ENCODE measurements at regions not wholly inside any gene's neighbourhood (a gene's known extent, or its start where the extent isn't known, plus 50 kb on each side); places are given as distances from the start of the nearest gene placed in this dataset.

DNA sequence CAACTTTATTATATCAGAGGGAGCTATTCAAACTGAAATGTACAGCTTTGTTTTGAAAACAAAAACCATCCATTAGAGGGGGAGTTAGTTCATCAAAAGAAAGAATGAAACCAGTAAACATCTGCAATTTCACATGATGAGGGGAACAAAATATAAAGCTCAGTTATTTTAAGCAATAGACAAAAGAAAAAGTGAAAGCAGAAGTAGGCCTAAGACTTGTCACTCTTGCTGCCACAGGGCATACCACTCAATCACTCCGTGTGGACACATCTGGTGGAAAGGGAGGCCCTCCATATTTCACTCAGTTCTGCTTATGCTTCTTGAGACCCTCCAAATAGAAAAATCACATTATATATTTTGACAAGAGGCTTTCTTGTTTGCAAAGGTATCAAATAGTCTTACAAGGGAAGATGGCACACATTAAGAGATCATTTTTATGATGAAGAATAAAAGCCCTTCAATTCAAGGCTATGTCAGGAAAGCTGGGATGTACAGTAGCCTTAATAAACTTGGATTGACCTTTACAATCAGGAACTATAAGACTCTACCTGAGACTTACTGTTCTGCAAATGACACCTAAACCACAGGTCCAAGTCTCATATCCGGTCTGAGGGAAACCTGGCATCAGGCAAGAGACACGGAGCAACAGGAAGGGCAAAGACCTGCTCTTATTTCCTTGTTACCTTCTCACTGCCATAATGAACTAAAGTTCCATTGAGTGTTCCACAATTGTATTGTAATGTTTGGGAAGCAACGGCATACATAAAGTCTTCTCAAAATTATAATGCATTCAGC lies 222.5 kb upstream of the GRIP1 start:
- TF ChIP-seq, protein P1, sequence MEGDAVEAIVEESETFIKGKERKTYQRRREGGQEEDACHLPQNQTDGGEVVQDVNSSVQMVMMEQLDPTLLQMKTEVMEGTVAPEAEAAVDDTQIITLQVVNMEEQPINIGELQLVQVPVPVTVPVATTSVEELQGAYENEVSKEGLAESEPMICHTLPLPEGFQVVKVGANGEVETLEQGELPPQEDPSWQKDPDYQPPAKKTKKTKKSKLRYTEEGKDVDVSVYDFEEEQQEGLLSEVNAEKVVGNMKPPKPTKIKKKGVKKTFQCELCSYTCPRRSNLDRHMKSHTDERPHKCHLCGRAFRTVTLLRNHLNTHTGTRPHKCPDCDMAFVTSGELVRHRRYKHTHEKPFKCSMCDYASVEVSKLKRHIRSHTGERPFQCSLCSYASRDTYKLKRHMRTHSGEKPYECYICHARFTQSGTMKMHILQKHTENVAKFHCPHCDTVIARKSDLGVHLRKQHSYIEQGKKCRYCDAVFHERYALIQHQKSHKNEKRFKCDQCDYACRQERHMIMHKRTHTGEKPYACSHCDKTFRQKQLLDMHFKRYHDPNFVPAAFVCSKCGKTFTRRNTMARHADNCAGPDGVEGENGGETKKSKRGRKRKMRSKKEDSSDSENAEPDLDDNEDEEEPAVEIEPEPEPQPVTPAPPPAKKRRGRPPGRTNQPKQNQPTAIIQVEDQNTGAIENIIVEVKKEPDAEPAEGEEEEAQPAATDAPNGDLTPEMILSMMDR (conservative IDR thresholded peaks at IDR 0.05; ENCODE audit: low read length): no peak
- TF ChIP-seq EZH2phosphoT487 (IDR thresholded peaks at IDR 0.05; ENCODE audit: borderline replicate concordance): no peak

Data from Loucy (cell line).